Peyer's patch (tissue), 4 donors: ENCODE measurements at regions not wholly inside any gene's neighbourhood (a gene's known extent, or its start where the extent isn't known, plus 50 kb on each side); places are given as distances from the start of the nearest gene placed in this dataset.

Source experiments
- DNase-seq, 3 donors: peaks; one replicate each; pipeline ENCODE4 v3.0.0-alpha.2; 2017 to 2019
- H3K27ac ChIP-seq, 4 donors: fragments of 200-600 bp; sonication (generic); one replicate each; pipeline ENCODE4 v1.5.1; 2016 to 2019
- H3K27me3 ChIP-seq, 2 donors: fragments of 200-600 bp; sonication (generic); one replicate each; pipeline ENCODE4 v1.5.1; 2019
- H3K36me3 ChIP-seq, 3 donors: fragments of 200-600 bp; sonication (generic); one replicate each; pipeline ENCODE4 v1.5.1; 2016 to 2019
- H3K4me1 ChIP-seq, 4 donors: fragments of 200-600 bp; sonication (generic); one replicate each; pipeline ENCODE4 v1.5.1; 2016 to 2019
- H3K4me3 ChIP-seq, 4 donors: fragments of 200-600 bp; sonication (generic); 1 replicate in 3 of 4; 2 replicates in 1 of 4; pipeline ENCODE4 v1.5.1; 2016 to 2019; ENCODE audit warnings: mild to moderate bottlenecking in 1 of 4
- H3K9me3 ChIP-seq, 4 donors: fragments of 200-600 bp; sonication (generic); one replicate each; pipeline ENCODE4 v1.5.1; 2016 to 2019; ENCODE audit warnings: mild to moderate bottlenecking in 1 of 4
- POLR2A ChIP-seq, 2 donors: fragments of 450-650 bp; IDR thresholded peaks; one replicate each; pipeline ENCODE4 v1.5.1; 2017; ENCODE audit warnings: antibody characterized with exemption in 2 of 2, mild to moderate bottlenecking in 2 of 2, moderate library complexity in 2 of 2
- TF ChIP-seq, protein P1 (sequence below), 6 experiments: fragments of 450-650 bp in 4 of 6; fragments of 200-600 bp in 2 of 6; sonication (generic) in 1 of 6; IDR thresholded peaks; one replicate each; pipeline ENCODE4 v1.5.1; 2017 to 2019; ENCODE audit warnings: antibody characterized with exemption in 6 of 6, mild to moderate bottlenecking in 3 of 6, moderate library complexity in 1 of 6

DNA sequence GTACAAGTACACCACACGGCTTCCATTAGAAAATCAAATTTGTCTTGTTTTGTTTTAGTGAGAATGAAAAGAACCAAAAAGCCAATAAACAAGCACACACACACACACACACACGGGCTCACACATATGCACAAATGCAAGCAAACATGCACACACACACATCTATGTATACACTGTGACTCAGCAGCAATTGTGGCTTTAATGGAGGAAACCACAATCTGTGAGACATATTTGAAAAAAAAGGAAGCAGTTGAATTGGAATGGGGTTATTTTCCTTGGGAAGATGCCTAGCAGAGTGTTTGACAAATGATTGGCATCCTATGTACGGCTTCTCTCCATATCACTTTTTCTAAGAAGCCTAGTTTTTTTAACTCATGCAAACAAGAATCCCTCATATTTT, 201.1 kb upstream of the ARRDC4 start:
- DNase-seq: no peak
- H3K36me3 ChIP-seq: no peaks in the 10 kb centered on the region
- TF ChIP-seq POLR2A (IDR thresholded peaks at IDR 0.05): no peak
- TF ChIP-seq, protein P1, sequence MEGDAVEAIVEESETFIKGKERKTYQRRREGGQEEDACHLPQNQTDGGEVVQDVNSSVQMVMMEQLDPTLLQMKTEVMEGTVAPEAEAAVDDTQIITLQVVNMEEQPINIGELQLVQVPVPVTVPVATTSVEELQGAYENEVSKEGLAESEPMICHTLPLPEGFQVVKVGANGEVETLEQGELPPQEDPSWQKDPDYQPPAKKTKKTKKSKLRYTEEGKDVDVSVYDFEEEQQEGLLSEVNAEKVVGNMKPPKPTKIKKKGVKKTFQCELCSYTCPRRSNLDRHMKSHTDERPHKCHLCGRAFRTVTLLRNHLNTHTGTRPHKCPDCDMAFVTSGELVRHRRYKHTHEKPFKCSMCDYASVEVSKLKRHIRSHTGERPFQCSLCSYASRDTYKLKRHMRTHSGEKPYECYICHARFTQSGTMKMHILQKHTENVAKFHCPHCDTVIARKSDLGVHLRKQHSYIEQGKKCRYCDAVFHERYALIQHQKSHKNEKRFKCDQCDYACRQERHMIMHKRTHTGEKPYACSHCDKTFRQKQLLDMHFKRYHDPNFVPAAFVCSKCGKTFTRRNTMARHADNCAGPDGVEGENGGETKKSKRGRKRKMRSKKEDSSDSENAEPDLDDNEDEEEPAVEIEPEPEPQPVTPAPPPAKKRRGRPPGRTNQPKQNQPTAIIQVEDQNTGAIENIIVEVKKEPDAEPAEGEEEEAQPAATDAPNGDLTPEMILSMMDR (IDR thresholded peaks at IDR 0.05): no peak
- H3K4me1 ChIP-seq: no peaks in the 10 kb centered on the region
- no peak overlapping the region for H3K27ac ChIP-seq
- H3K4me3 ChIP-seq: no peak overlapping the region
- H3K9me3 ChIP-seq: no peaks in the 10 kb centered on the region
- no peaks in the 10 kb centered on the region for H3K27me3 ChIP-seq

DNA sequence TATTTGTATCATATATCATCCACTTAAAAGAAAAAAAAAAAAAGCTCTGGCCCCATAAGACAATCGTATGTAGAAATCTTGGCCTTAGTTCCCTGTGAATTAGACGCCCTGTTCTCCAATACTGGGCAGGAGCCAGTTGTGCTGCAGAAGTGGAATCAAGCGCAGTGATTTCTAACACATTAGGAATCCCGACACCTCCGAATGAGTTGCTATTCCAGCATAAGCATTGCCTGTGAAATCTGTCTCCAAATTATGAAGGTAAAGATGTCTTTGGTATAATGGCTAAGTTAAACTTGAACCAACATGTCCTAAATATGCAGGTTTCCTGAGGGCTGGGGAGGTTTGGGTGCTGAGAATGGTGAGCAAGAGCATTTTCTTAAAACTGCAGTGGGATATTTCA, 199.4 kb upstream of the ARRDC4 start:
- no peak for DNase-seq
- H3K4me1 ChIP-seq: no peaks in the 10 kb centered on the region
- TF ChIP-seq, protein P1 (IDR thresholded peaks at IDR 0.05): no peak
- no peak for TF ChIP-seq POLR2A (IDR thresholded peaks at IDR 0.05)
- no peaks in the 10 kb centered on the region for H3K27me3 ChIP-seq
- H3K27ac ChIP-seq: no peak overlapping the region
- H3K36me3 ChIP-seq: no peaks in the 10 kb centered on the region
- no peaks in the 10 kb centered on the region for H3K9me3 ChIP-seq
- H3K4me3 ChIP-seq: no peak overlapping the region

DNA sequence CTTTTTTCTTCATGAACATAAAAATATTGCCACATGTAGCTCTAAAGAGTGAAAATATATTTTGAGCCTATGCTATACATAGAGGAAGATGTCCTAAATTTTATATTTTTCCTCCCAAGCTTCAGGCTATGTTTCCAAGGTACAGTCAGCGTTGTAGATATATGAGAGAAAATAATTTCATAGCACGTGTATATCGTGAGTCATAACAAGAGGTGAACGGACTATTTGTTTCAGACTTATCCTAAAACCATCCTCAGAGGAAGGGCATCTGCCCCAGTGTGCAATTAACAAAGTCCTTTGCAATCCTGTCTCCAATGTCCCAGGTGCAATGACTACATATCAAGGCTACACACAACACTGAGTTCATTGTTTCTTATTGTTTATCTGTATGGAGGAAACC, 177.3 kb upstream of the ARRDC4 start:
- Histone ChIP-seq H3K36me3 (no peaks in the 10 kb centered on the region), H3K4me3 (no peak overlapping the region), H3K9me3 (no peaks in the 10 kb centered on the region), H3K27ac (no peak overlapping the region), H3K27me3 (no peaks in the 10 kb centered on the region), H3K4me1 (no peaks in the 10 kb centered on the region)
- TF ChIP-seq, protein P1 (IDR thresholded peaks at IDR 0.05): no peak
- TF ChIP-seq POLR2A (IDR thresholded peaks at IDR 0.05): no peak
- no peak for DNase-seq

DNA sequence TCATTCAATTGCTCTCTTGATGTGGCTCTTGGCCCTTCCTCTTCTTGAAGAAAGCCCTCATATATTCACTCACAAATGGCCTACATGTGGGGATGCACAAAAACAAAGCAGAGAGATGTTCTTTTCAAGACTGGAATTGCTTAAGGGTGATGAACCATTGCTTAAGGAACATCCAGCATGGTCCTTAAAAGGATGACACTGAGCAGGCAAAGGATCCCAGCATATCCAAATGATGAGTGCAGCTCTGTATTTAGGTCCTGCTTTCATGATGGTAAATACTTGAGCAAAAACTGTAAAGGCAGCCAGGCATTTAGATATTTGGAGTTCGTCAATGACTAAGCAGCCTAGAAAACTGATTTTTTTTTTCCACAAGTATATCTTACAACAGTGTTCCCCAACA, 173.8 kb upstream of the ARRDC4 start:
- DNase-seq: no peak
- no peak overlapping the region for H3K27ac ChIP-seq
- H3K36me3 ChIP-seq: no peaks in the 10 kb centered on the region
- H3K4me1 ChIP-seq: no peaks in the 10 kb centered on the region
- no peak for TF ChIP-seq POLR2A (IDR thresholded peaks at IDR 0.05)
- TF ChIP-seq, protein P1 (IDR thresholded peaks at IDR 0.05): no peak
- H3K9me3 ChIP-seq: no peaks in the 10 kb centered on the region
- H3K27me3 ChIP-seq: no peaks in the 10 kb centered on the region
- H3K4me3 ChIP-seq: no peak overlapping the region

DNA sequence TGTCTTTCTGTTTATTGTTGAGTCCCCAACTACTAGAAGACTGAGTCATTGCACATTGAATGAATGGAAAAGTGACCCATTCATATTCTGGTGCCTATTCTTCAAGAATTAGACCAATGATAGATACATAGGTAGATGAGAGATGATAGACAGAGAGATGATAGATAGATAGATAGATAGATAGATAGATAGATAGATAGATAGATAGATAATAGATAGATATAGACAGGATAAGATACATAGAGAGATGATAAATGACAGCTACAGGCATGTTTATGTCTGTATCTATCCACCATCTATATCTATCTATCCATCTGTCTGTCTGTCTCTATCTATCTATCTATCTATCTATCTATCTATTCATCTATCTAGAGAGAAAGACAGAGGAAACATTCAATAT, 170.3 kb upstream of the ARRDC4 start:
- Histone ChIP-seq H3K4me3 (no peak overlapping the region), H3K9me3 (no peaks in the 10 kb centered on the region), H3K36me3 (no peaks in the 10 kb centered on the region), H3K27ac (no peak overlapping the region), H3K27me3 (no peaks in the 10 kb centered on the region), H3K4me1 (no peaks in the 10 kb centered on the region)
- no peak for TF ChIP-seq POLR2A (IDR thresholded peaks at IDR 0.05)
- TF ChIP-seq, protein P1 (IDR thresholded peaks at IDR 0.05): no peak
- DNase-seq: no peak
